ENCODE measurements at regions not wholly inside any gene's neighbourhood (a gene's known extent, or its start where the extent isn't known, plus 50 kb on each side); places are given as distances from the start of the nearest gene placed in this dataset.
"Not testable (repeated sequence)": the region's sequence is repeated elsewhere in the genome, so short reads cannot be mapped to it uniquely, and the experiment has no call there.

DNA sequence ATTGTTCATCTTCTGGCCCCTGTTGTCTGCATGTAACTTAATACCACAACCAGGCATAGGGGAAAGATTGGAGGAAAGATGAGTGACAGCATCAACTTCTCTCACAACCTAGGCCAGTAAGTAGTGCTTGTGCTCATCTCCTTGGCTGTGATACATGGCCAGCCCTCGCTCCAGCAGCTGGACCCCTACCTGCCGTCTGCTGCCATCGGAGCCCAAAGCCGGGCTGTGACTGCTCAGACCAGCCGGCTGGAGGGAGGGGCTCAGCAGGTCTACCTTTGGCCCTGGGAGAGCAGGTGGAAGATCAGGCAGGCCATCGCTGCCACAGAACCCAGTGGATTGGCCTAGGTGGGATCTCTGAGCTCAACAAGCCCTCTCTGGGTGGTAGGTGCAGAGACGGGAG lies 268.8 kb downstream of the OR4F29 start:
- H3K9ac ChIP-seq (ENCODE audit: low read length); H3K27me3 ChIP-seq (ENCODE audit: insufficient read depth, low read length, poor library complexity); H4K5ac ChIP-seq (ENCODE audit: low read length); H3K56ac ChIP-seq (ENCODE audit: low read length); H3K18ac ChIP-seq (ENCODE audit: low read length); H2AK5ac ChIP-seq (ENCODE audit: low read length); H2BK15ac ChIP-seq (replicated peaks; ENCODE audit: low read depth); H2BK120ac ChIP-seq (ENCODE audit: low read depth, low read length); H3K4me3 ChIP-seq (ENCODE audit: low read length); H2BK5ac ChIP-seq (ENCODE audit: low read length); H3K4ac ChIP-seq (ENCODE audit: low read depth, low read length); H3K79me1 ChIP-seq (ENCODE audit: low read length); H3K23ac ChIP-seq (ENCODE audit: low read length); H3K79me2 ChIP-seq (ENCODE audit: control insufficient read depth, insufficient read depth, low read length); H3K4me1 ChIP-seq (ENCODE audit: control insufficient read depth, low read depth, low read length); H3K4me2 ChIP-seq (ENCODE audit: low read length); H4K8ac ChIP-seq (ENCODE audit: low read depth, low read length); DNase-seq; H3K36me3 ChIP-seq (ENCODE audit: control insufficient read depth, insufficient read depth, low read length); H3K27ac ChIP-seq (ENCODE audit: low read depth, low read length): not testable (repeated sequence)
- WGBS (ENCODE audit: extremely low coverage, insufficient coverage, low lambda C conversion rate) = no CpG with 5 or more reads among the region's 7 CpGs

DNA sequence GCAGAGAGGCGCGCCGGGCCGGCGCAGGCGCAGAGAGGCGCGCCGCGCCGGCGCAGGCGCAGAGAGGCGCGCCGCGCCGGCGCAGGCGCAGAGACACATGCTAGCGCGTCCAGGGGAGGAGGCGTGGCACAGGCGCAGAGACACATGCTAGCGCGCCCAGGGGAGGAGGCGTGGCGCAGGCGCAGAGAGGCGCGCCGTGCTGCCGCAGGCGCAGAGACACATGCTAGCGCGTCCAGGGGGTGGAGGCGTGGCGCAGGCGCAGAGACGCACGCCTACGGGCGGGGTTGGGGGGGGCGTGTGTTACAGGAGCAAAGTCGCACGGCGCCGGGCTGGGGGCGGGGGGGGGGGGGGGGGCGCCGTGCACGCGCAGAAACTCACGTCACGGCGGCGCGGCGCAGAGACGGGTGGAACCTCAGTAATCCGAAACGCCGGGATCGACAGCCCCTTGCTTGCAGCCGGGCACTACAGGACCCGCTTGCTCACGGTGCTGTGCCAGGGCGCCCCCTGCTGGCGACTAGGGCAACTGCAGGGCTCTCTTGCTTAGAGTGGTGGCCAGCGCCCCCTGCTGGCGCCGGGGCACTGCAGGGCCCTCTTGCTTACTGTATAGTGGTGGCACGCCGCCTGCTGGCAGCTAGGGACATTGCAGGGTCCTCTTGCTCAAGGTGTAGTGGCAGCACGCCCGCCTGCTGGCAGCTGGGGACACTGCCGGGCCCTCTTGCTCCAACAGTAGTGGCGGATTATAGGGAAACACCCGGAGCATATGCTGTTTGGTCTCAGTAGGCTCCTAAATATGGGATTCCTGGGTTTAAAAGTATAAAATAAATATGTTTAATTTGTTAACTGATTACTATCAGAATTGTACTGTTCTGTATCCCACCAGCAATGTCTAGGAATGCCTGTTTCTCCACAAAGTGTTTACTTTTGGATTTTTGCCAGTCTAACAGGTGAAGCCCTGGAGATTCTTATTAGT lies 269.9 kb downstream of the OR4F29 start:
- no CpG with 5 or more reads among the region's 79 CpGs for WGBS (ENCODE audit: extremely low coverage, insufficient coverage, low lambda C conversion rate)
- not testable (repeated sequence) for H4K8ac ChIP-seq (ENCODE audit: low read depth, low read length); H2BK15ac ChIP-seq (replicated peaks; ENCODE audit: low read depth); H3K4ac ChIP-seq (ENCODE audit: low read depth, low read length); H3K4me3 ChIP-seq (ENCODE audit: low read length); H4K5ac ChIP-seq (ENCODE audit: low read length); H3K18ac ChIP-seq (ENCODE audit: low read length); H3K9ac ChIP-seq (ENCODE audit: low read length); H3K27ac ChIP-seq (ENCODE audit: low read depth, low read length); H3K4me2 ChIP-seq (ENCODE audit: low read length); H2AK5ac ChIP-seq (ENCODE audit: low read length); H3K36me3 ChIP-seq (ENCODE audit: control insufficient read depth, insufficient read depth, low read length); H2BK120ac ChIP-seq (ENCODE audit: low read depth, low read length); H3K79me1 ChIP-seq (ENCODE audit: low read length); H3K4me1 ChIP-seq (ENCODE audit: control insufficient read depth, low read depth, low read length); H3K79me2 ChIP-seq (ENCODE audit: control insufficient read depth, insufficient read depth, low read length); H3K56ac ChIP-seq (ENCODE audit: low read length); H3K23ac ChIP-seq (ENCODE audit: low read length); H3K27me3 ChIP-seq (ENCODE audit: insufficient read depth, low read length, poor library complexity); H2BK5ac ChIP-seq (ENCODE audit: low read length)
- DNase-seq = peak; percentile 41

DNA sequence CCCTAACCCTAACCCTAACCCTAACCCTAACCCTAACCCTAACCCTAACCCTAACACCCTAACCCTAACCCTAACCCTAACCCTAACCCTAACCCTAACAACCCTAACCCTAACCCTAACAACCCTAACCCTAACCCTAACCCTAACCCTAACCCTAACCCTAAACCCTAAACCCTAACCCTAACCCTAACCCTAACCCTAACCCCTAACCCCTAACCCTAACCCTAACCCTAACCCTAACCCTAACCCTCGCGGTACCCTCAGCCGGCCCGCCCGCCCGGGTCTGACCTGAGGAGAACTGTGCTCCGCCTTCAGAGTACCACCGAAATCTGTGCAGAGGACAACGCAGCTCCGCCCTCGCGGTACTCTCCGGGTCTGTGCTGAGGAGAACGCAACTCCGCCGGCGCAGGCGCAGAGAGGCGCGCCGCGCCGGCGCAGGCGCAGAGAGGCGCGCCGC lies 270.7 kb downstream of the OR4F29 start:
- H4K5ac ChIP-seq (ENCODE audit: low read length); H3K27me3 ChIP-seq (ENCODE audit: insufficient read depth, low read length, poor library complexity); H3K56ac ChIP-seq (ENCODE audit: low read length); H3K9ac ChIP-seq (ENCODE audit: low read length); H3K79me1 ChIP-seq (ENCODE audit: low read length); H3K18ac ChIP-seq (ENCODE audit: low read length); H3K4me3 ChIP-seq (ENCODE audit: low read length); H2BK5ac ChIP-seq (ENCODE audit: low read length); H3K4me1 ChIP-seq (ENCODE audit: control insufficient read depth, low read depth, low read length); H3K36me3 ChIP-seq (ENCODE audit: control insufficient read depth, insufficient read depth, low read length); H3K23ac ChIP-seq (ENCODE audit: low read length); H3K4me2 ChIP-seq (ENCODE audit: low read length); H3K79me2 ChIP-seq (ENCODE audit: control insufficient read depth, insufficient read depth, low read length); H2AK5ac ChIP-seq (ENCODE audit: low read length); H4K8ac ChIP-seq (ENCODE audit: low read depth, low read length); H3K27ac ChIP-seq (ENCODE audit: low read depth, low read length); H2BK15ac ChIP-seq (replicated peaks; ENCODE audit: low read depth); H2BK120ac ChIP-seq (ENCODE audit: low read depth, low read length); H3K4ac ChIP-seq (ENCODE audit: low read depth, low read length): not testable (repeated sequence)
- DNase-seq = peak; percentile 17
- no CpG with 5 or more reads among the region's 28 CpGs for WGBS (ENCODE audit: extremely low coverage, insufficient coverage, low lambda C conversion rate)

DNA sequence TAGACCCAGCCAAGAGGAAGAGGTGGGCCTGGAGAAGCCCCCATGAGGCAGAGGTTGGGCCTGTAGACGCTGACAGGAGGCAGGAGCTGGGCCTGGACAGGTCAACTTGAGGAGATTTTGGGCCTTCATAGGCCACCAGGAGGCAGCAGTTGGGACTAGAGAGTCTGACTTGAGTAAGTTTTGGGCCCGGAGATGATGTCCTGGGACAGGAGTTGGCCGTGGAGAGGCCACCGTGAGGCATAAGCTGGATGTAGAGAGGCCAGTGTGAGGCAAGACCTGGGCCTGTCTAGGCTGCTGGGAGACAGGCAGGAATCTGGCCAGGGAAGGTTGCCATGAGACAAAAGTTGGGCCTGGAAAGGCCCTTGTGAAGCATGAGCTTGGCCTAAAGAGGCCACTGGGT lies 312.6 kb downstream of the OR4F29 start:
- H3K23ac ChIP-seq (ENCODE audit: low read length); DNase-seq; H2BK5ac ChIP-seq (ENCODE audit: low read length); H2BK120ac ChIP-seq (ENCODE audit: low read depth, low read length); H3K27me3 ChIP-seq (ENCODE audit: insufficient read depth, low read length, poor library complexity); H3K4ac ChIP-seq (ENCODE audit: low read depth, low read length); H3K4me1 ChIP-seq (ENCODE audit: control insufficient read depth, low read depth, low read length); H2AK5ac ChIP-seq (ENCODE audit: low read length); H3K79me2 ChIP-seq (ENCODE audit: control insufficient read depth, insufficient read depth, low read length); H4K8ac ChIP-seq (ENCODE audit: low read depth, low read length); H3K9ac ChIP-seq (ENCODE audit: low read length); H3K36me3 ChIP-seq (ENCODE audit: control insufficient read depth, insufficient read depth, low read length); H4K5ac ChIP-seq (ENCODE audit: low read length); H3K18ac ChIP-seq (ENCODE audit: low read length); H2BK15ac ChIP-seq (replicated peaks; ENCODE audit: low read depth); H3K4me3 ChIP-seq (ENCODE audit: low read length); H3K4me2 ChIP-seq (ENCODE audit: low read length); H3K27ac ChIP-seq (ENCODE audit: low read depth, low read length); H3K79me1 ChIP-seq (ENCODE audit: low read length); H3K56ac ChIP-seq (ENCODE audit: low read length): not testable (repeated sequence)
- WGBS (ENCODE audit: extremely low coverage, insufficient coverage, low lambda C conversion rate) = no CpG with 5 or more reads among the region's 4 CpGs

DNA sequence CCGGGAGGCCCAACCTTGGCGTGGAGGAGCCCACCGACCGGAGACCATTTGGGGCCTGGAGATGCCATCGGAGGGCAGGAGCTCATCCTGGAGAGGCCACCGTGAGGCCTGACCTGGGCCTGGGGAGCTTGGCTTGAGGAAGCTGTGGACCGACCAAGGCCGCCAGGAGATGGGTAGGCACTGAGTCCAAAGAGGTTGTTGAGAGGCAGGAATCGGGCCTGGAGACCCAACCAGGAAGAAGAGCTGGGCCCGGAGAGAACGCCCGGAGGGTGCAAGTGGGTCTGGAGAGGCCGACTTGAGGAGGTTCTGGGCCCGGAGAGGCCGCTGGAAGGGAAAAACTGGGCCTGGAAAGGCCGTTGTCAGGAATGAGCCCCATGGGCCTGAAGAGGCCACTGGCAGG lies 313.8 kb downstream of the OR4F29 start:
- not testable (repeated sequence) for H3K18ac ChIP-seq (ENCODE audit: low read length); H3K27me3 ChIP-seq (ENCODE audit: insufficient read depth, low read length, poor library complexity); H4K5ac ChIP-seq (ENCODE audit: low read length); H3K4me2 ChIP-seq (ENCODE audit: low read length); H2BK15ac ChIP-seq (replicated peaks; ENCODE audit: low read depth); H3K4me3 ChIP-seq (ENCODE audit: low read length); H3K79me1 ChIP-seq (ENCODE audit: low read length); DNase-seq; H3K4me1 ChIP-seq (ENCODE audit: control insufficient read depth, low read depth, low read length); H3K23ac ChIP-seq (ENCODE audit: low read length); H2AK5ac ChIP-seq (ENCODE audit: low read length); H3K27ac ChIP-seq (ENCODE audit: low read depth, low read length); H3K79me2 ChIP-seq (ENCODE audit: control insufficient read depth, insufficient read depth, low read length); H2BK120ac ChIP-seq (ENCODE audit: low read depth, low read length); H3K36me3 ChIP-seq (ENCODE audit: control insufficient read depth, insufficient read depth, low read length); H3K9ac ChIP-seq (ENCODE audit: low read length); H2BK5ac ChIP-seq (ENCODE audit: low read length); H3K4ac ChIP-seq (ENCODE audit: low read depth, low read length); H3K56ac ChIP-seq (ENCODE audit: low read length); H4K8ac ChIP-seq (ENCODE audit: low read depth, low read length)
- WGBS (ENCODE audit: extremely low coverage, insufficient coverage, low lambda C conversion rate) = no CpG with 5 or more reads among the region's 16 CpGs

All from mesendoderm (in vitro differentiated cells).